GM21515 (cell line): ENCODE measurements at regions not wholly inside any gene's neighbourhood (a gene's known extent, or its start where the extent isn't known, plus 50 kb on each side); places are given as distances from the start of the nearest gene placed in this dataset.

Source experiments
- ATAC-seq: cut with Tn5 transposase; IDR thresholded peaks from one replicate; pipeline ENCODE4 v1.9.1; 2021; ENCODE audit not compliant: unreplicated experiment

- ATAC-seq: no peak
Measured at GRCh38 chr6:153668758-153669157, 370.3 kb upstream of the OPRM1 start.

- no peak for ATAC-seq
Measured at GRCh38 chr6:153662982-153663381, 376.1 kb upstream of the OPRM1 start.

- no peak for ATAC-seq
Measured at GRCh38 chr6:153645326-153645725, 393.7 kb upstream of the OPRM1 start.

GRCh38 chr6:153644000-153644399 lies 395.0 kb upstream of the OPRM1 start:
- ATAC-seq: no peak

GRCh38 chr6:153634416-153634815 lies 404.6 kb upstream of the OPRM1 start:
- ATAC-seq: no peak

- no peak for ATAC-seq
Measured at GRCh38 chr6:153625089-153625488, 414.0 kb upstream of the OPRM1 start.

GRCh38 chr6:153624528-153624927 lies 414.5 kb upstream of the OPRM1 start:
- ATAC-seq: no peak

- ATAC-seq: no peak
Measured at GRCh38 chr6:153623496-153623895, 415.5 kb upstream of the OPRM1 start.

- no peak for ATAC-seq
Measured at GRCh38 chr6:153621491-153621890, 417.5 kb upstream of the OPRM1 start.

GRCh38 chr6:153621070-153621469 lies 418.0 kb upstream of the OPRM1 start:
- no peak for ATAC-seq

GRCh38 chr6:153618371-153619322 lies 420.4 kb upstream of the OPRM1 start:
- ATAC-seq: no peak

GRCh38 chr6:153616506-153616905 lies 422.5 kb upstream of the OPRM1 start:
- ATAC-seq: no peak

GRCh38 chr6:153613719-153614455 lies 425.2 kb upstream of the OPRM1 start:
- no peak for ATAC-seq

- no peak for ATAC-seq
Measured at GRCh38 chr6:153602401-153602800, 436.6 kb upstream of the OPRM1 start.

GRCh38 chr6:153599901-153600300 lies 439.1 kb upstream of the OPRM1 start:
- ATAC-seq: no peak

GRCh38 chr6:153595903-153596302 lies 443.1 kb upstream of the OPRM1 start:
- no peak for ATAC-seq

GRCh38 chr6:153594871-153595270 lies 444.2 kb upstream of the OPRM1 start:
- no peak for ATAC-seq

GRCh38 chr6:153591159-153591558 lies 447.9 kb upstream of the OPRM1 start:
- ATAC-seq: peak; percentile 51

GRCh38 chr6:153590411-153590810 lies 448.6 kb upstream of the OPRM1 start:
- no peak for ATAC-seq

- no peak for ATAC-seq
Measured at GRCh38 chr6:153588330-153588729, 450.7 kb upstream of the OPRM1 start.

- ATAC-seq: no peak
Measured at GRCh38 chr6:153583685-153584084, 452.6 kb upstream of the RGS17 start.

GRCh38 chr6:153580776-153581175 lies 449.7 kb upstream of the RGS17 start:
- no peak for ATAC-seq
